Psoas muscle (tissue), 7 donors: ENCODE measurements at regions not wholly inside any gene's neighbourhood (a gene's known extent, or its start where the extent isn't known, plus 50 kb on each side); places are given as distances from the start of the nearest gene placed in this dataset.

ENCODE experiments used
- ATAC-seq, 4 donors: fragments of 200-7000 bp; cut with Tn5 transposase; one replicate each; pipeline ENCODE4 v1.9.1; 2020; ENCODE audit warnings: moderate library complexity in 3 of 4, mild to moderate bottlenecking in 2 of 4
- DNase-seq, 2 donors: peaks; one replicate each; pipeline ENCODE4 v3.0.0-alpha.2; 2020
- H3K27ac ChIP-seq: fragments of 200-600 bp; one replicate; pipeline ENCODE4 v1.8.0; 2022
- H3K27me3 ChIP-seq, 3 donors: fragments of 200-600 bp in 1 of 3; one replicate each; pipeline versions ENCODE4 v1.6.1 to v1.8.0; 2013 to 2022; ENCODE audit warnings: low read length in 2 of 3, mild to moderate bottlenecking in 2 of 3, moderate library complexity in 1 of 3; ENCODE audit not compliant: insufficient read depth in 3 of 3
- H3K36me3 ChIP-seq, 2 donors: fragments of 200-600 bp in 1 of 2; one replicate each; pipeline versions ENCODE4 v1.6.1 to v1.8.0; 2013 to 2022; ENCODE audit warnings: low read depth in 1 of 2, mild to moderate bottlenecking in 1 of 2, moderate library complexity in 1 of 2; ENCODE audit not compliant: insufficient read depth in 1 of 2
- H3K4me1 ChIP-seq: fragments of 200-600 bp; one replicate; pipeline ENCODE4 v1.8.0; 2022
- H3K4me3 ChIP-seq: fragments of 200-600 bp; one replicate; pipeline ENCODE4 v1.8.0; 2022; ENCODE audit warnings: mild to moderate bottlenecking
- H3K9me3 ChIP-seq: fragments of 200-600 bp; one replicate; pipeline ENCODE4 v1.8.0; 2022
- WGBS, 3 donors: extraction: QIAGEN DNeasy Blood & Tissue Kit; methylation state at CpG; one replicate each; pipeline versions ENCODE4 v1.1.6 to v1.1.7; 2013; 5-methylcytosine and 5-hydroxymethylcytosine counted together
- intact Hi-C, 2 donors: fragments of 100-400 bp; cut with DNase I; formaldehyde crosslinking; loops; one replicate each; pipeline versions ENCODE4 v1.11.0 to v1.14.2; 2022
- TF ChIP-seq, protein P1 (sequence below): fragments of 200-600 bp; IDR thresholded peaks from one replicate; pipeline ENCODE4 v1.8.0; 2022; ENCODE audit warnings: antibody characterized with exemption
- donor health status: healthy with polysubstance abuse.
- donor health status: DM: no; HTN: no; CAD: no; lungs with moderate emphysema.
- donor health status: Bipolar disorder and iron deficiency.
- donor health status: healthy.
- donor health status: DM: yes; HTN: yes; CAD: no.
- donor health status: DM: no; HTN: no; CAD: no.
- donor health status: DM: yes; HTN: yes; CAD: no.

DNA sequence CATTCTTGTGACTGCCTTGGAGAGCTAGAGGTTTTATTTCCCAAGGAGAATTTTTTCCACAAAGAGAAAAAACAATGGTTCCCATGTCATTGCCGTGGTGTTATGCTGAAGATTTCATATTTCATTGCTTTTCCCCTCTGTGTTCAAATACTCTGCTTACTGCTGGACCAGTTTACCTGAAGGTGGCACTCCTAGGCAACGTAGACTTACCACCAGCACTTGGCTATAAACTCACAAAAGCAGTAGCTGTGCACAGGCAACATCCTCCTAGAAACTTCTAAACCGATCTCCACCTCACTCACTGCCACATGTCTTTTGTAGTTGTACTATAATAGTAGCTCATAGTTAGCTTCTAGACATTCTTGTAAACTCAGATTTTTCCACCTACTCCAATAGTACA lies 1319.7 kb upstream of the CRIM1 start:
- Histone ChIP-seq H3K27ac (no peak overlapping the region), H3K4me3 (no peak overlapping the region), H3K4me1 (no peaks in the 10 kb centered on the region), H3K9me3 (no peaks in the 10 kb centered on the region), H3K27me3 (no peaks in the 10 kb centered on the region), H3K36me3 (no peaks in the 10 kb centered on the region)
- DNase-seq (no peak), ATAC-seq (no peak)
- WGBS, 3 donors: 47 to 60% (median 53%) methylated on average over 3 of the region's 3 CpGs
- TF ChIP-seq, protein P1, sequence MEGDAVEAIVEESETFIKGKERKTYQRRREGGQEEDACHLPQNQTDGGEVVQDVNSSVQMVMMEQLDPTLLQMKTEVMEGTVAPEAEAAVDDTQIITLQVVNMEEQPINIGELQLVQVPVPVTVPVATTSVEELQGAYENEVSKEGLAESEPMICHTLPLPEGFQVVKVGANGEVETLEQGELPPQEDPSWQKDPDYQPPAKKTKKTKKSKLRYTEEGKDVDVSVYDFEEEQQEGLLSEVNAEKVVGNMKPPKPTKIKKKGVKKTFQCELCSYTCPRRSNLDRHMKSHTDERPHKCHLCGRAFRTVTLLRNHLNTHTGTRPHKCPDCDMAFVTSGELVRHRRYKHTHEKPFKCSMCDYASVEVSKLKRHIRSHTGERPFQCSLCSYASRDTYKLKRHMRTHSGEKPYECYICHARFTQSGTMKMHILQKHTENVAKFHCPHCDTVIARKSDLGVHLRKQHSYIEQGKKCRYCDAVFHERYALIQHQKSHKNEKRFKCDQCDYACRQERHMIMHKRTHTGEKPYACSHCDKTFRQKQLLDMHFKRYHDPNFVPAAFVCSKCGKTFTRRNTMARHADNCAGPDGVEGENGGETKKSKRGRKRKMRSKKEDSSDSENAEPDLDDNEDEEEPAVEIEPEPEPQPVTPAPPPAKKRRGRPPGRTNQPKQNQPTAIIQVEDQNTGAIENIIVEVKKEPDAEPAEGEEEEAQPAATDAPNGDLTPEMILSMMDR: no peak
- intact Hi-C loops: no loop called here

DNA sequence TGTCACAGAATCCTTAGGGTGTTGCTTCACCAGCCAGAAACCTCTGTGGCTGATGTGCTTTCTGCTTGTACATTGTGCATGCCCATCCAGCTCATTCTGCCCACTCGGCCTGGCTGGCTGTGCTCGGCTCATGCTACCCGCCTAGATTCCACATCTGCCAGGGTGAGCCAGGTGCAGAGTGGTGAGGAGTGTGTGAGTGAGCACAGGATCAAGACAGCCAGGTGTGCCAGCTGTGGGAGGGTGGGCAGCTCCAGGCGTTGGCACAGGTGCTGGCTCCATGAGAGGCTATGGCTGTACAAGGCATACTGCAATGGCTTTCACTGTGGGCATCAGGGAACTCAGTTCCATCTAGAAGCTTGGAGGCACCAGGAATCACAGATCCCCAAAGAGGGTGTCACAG lies 1321.8 kb upstream of the CRIM1 start:
- H3K9me3 ChIP-seq: no peaks in the 10 kb centered on the region
- H3K36me3 ChIP-seq: no peaks in the 10 kb centered on the region
- DNase-seq (no peak), ATAC-seq (no peak)
- no peaks in the 10 kb centered on the region for H3K4me1 ChIP-seq
- 83 to 84% (median 84%) methylated on average over 4 of the region's 4 CpGs for WGBS, 3 donors
- no peak overlapping the region for H3K4me3 ChIP-seq
- TF ChIP-seq, protein P1: no peak
- no peak overlapping the region for H3K27ac ChIP-seq
- intact Hi-C loops: no loop called here
- H3K27me3 ChIP-seq: no peaks in the 10 kb centered on the region

DNA sequence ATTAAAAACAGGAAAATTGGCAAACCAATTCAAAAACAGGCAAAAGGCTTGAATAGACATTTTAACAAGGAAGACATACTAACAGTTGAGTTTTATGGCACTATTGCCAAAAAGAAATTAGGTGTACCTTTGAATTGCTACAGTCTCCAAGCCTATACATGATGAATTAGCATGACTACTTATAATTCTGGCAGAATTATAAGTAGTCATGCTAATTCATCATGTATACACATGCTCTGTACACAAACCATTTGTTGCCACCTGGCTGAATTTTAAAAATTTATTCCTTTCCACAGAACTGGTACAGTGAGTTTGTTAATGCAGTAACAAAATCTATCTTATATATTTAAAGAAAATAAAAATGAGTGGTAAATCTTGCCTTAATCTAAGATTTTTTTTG lies 1332.0 kb upstream of the CRIM1 start:
- DNase-seq (no peak), ATAC-seq (no peak)
- Histone ChIP-seq H3K27ac (no peak overlapping the region), H3K36me3 (no peaks in the 10 kb centered on the region), H3K4me1 (no peaks in the 10 kb centered on the region), H3K4me3 (no peak overlapping the region), H3K27me3 (no peaks in the 10 kb centered on the region), H3K9me3 (no peaks in the 10 kb centered on the region)
- intact Hi-C loops: no loop called here
- TF ChIP-seq, protein P1: no peak

DNA sequence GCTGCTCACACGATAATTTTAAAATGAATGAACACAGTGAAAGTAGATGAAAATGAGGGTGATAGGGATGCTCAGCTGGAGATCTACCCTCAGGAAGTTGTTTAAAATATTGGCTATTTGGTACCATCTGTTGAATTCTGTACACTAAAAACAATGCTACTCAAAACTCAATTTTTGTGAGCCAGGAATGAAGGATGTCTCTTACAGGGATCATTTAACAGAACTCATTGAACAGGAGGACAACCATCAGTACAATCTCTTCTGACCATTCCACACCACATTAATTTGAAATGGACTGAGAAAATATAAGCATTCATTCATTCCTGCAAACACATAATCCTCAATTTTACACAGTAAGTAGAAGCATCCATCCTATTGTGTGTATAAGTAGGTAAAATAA lies 1355.1 kb upstream of the CRIM1 start:
- Histone ChIP-seq H3K27me3 (no peaks in the 10 kb centered on the region), H3K4me1 (no peaks in the 10 kb centered on the region), H3K27ac (no peak overlapping the region), H3K36me3 (no peaks in the 10 kb centered on the region), H3K9me3 (no peaks in the 10 kb centered on the region), H3K4me3 (no peak overlapping the region)
- intact Hi-C loops: no loop called here
- no peak for DNase-seq
- WGBS, 3 donors: 88 to 94% (median 91%) methylated on average over 1 of the region's 1 CpG
- ATAC-seq: no peak
- TF ChIP-seq, protein P1: no peak

DNA sequence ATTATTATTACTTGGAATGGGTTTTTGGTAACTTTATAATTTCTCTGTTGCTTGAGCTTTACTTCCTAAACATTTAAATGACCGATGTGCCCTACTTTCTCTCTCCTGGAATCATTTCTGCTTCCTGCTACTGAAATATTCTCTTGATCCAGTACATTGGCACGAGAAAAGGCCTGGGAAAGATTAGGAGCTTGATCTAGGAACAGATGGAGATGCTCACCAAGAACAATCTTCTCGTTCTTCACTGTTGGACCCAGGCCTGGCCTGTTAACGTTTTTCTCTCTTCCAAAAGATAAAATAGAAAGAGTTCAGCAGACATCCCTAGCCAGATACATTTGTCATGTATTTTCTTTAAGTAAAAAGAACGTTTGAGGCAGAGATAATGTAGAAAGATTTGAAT lies 1356.8 kb upstream of the CRIM1 start:
- DNase-seq: no peak
- H3K4me3 ChIP-seq: no peak overlapping the region
- H3K27me3 ChIP-seq: no peaks in the 10 kb centered on the region
- H3K9me3 ChIP-seq: no peaks in the 10 kb centered on the region
- no peak overlapping the region for H3K27ac ChIP-seq
- ATAC-seq: no peak
- WGBS, 3 donors: 27 to 43% (median 31%) methylated on average over 5 of the region's 5 CpGs
- no peaks in the 10 kb centered on the region for H3K4me1 ChIP-seq
- no peaks in the 10 kb centered on the region for H3K36me3 ChIP-seq
- intact Hi-C loops: no loop called here
- TF ChIP-seq, protein P1: no peak
